ENCODE measurements at regions not wholly inside any gene's neighbourhood (a gene's known extent, or its start where the extent isn't known, plus 50 kb on each side); places are given as distances from the start of the nearest gene placed in this dataset.

- DNase-seq: no peak
- TF ChIP-seq CTCF (IDR thresholded peaks at IDR 0.05; ENCODE audit: low read depth, low read length): peak; percentile 57
- no peaks in the 10 kb centered on the region for H3K4me1 ChIP-seq
These were observed 916.2 kb upstream of the B3GALT2 start for GRCh38 chr1:194102607-194103006.

GRCh38 chr1:194084755-194085154 lies 898.3 kb upstream of the B3GALT2 start:
- no peak for DNase-seq
- no peak overlapping the region for H3K4me3 ChIP-seq (ENCODE audit: low read depth, low read length)
- H3K36me3 ChIP-seq: no peaks in the 10 kb centered on the region
- no peaks in the 10 kb centered on the region for H3K27me3 ChIP-seq
- H3K4me1 ChIP-seq: no peaks in the 10 kb centered on the region
- no peaks in the 10 kb centered on the region for H3K9me3 ChIP-seq
- TF ChIP-seq CTCF (IDR thresholded peaks at IDR 0.05; ENCODE audit: low read depth, low read length): no peak

More at GRCh38 chr1:194102607-194103006, 916.2 kb upstream of the B3GALT2 start:
- no peak overlapping the region for H3K4me3 ChIP-seq (ENCODE audit: low read depth, low read length)
- H3K36me3 ChIP-seq: no peaks in the 10 kb centered on the region
- no peaks in the 10 kb centered on the region for H3K9me3 ChIP-seq
- H3K27me3 ChIP-seq: no peaks in the 10 kb centered on the region

GRCh38 chr1:194081444-194081843 lies 895.0 kb upstream of the B3GALT2 start:
- H3K4me1 ChIP-seq: no peaks in the 10 kb centered on the region

GRCh38 chr1:194080826-194081225 lies 894.4 kb upstream of the B3GALT2 start:
- H3K4me3 ChIP-seq (ENCODE audit: low read depth, low read length): no peak overlapping the region
- no peak for DNase-seq
- H3K4me1 ChIP-seq: no peaks in the 10 kb centered on the region
- no peak for TF ChIP-seq CTCF (IDR thresholded peaks at IDR 0.05; ENCODE audit: low read depth, low read length)
- no peaks in the 10 kb centered on the region for H3K9me3 ChIP-seq
- H3K27me3 ChIP-seq: no peaks in the 10 kb centered on the region
- no peaks in the 10 kb centered on the region for H3K36me3 ChIP-seq

More at GRCh38 chr1:194081444-194081843, 895.0 kb upstream of the B3GALT2 start:
- H3K4me3 ChIP-seq (ENCODE audit: low read depth, low read length): no peak overlapping the region
- no peaks in the 10 kb centered on the region for H3K27me3 ChIP-seq
- H3K9me3 ChIP-seq: no peaks in the 10 kb centered on the region
- no peak for TF ChIP-seq CTCF (IDR thresholded peaks at IDR 0.05; ENCODE audit: low read depth, low read length)
- DNase-seq: no peak
- no peaks in the 10 kb centered on the region for H3K36me3 ChIP-seq

GRCh38 chr1:194078765-194079164 lies 892.4 kb upstream of the B3GALT2 start:
- no peak for DNase-seq
- H3K36me3 ChIP-seq: no peaks in the 10 kb centered on the region
- no peak for TF ChIP-seq CTCF (IDR thresholded peaks at IDR 0.05; ENCODE audit: low read depth, low read length)
- no peak overlapping the region for H3K4me3 ChIP-seq (ENCODE audit: low read depth, low read length)
- no peaks in the 10 kb centered on the region for H3K9me3 ChIP-seq
- H3K27me3 ChIP-seq: no peaks in the 10 kb centered on the region
- peaks cover 5% of the 10 kb centered on the region; the same call in 1 of the 2 replicates for H3K4me1 ChIP-seq

- no peak for TF ChIP-seq CTCF (IDR thresholded peaks at IDR 0.05; ENCODE audit: low read depth, low read length)
These were observed 890.2 kb upstream of the B3GALT2 start for GRCh38 chr1:194076646-194077045.

More at GRCh38 chr1:194076646-194077045, 890.2 kb upstream of the B3GALT2 start:
- peaks cover 9% of the 10 kb centered on the region; the same call in 1 of the 2 replicates for H3K4me1 ChIP-seq
- H3K4me3 ChIP-seq (ENCODE audit: low read depth, low read length): no peak overlapping the region
- no peaks in the 10 kb centered on the region for H3K36me3 ChIP-seq
- no peak for DNase-seq
- no peaks in the 10 kb centered on the region for H3K27me3 ChIP-seq
- H3K9me3 ChIP-seq: no peaks in the 10 kb centered on the region
